SK-N-SH (cell line): ENCODE measurements at regions not wholly inside any gene's neighbourhood (a gene's known extent, or its start where the extent isn't known, plus 50 kb on each side); places are given as distances from the start of the nearest gene placed in this dataset.

Source experiments
- CTCF ChIA-PET: fragments of 300-600, 350-600 bp; formaldehyde crosslinking; extraction: SDS; loops from one replicate; lab custom pipeline; 2021; lab: Yijun Ruan, JAX
- POLR2A ChIA-PET: fragments of 350-600 bp; sonication (Branson Sonifier 250); formaldehyde crosslinking; extraction: SDS; loops from one replicate; lab custom pipeline; 2020; ENCODE audit warnings: antibody characterized with exemption, inconsistent platforms; lab: Yijun Ruan, JAX
- DNase-seq: peaks from one replicate; pipeline ENCODE4 v3.0.0; 2012
- H2AFZ ChIP-seq: fragments of 200-600 bp; sonication (generic); 2 replicates; pipeline ENCODE4 v1.8.1; 2016; ENCODE audit warnings: antibody characterized with exemption, mild to moderate bottlenecking, low read depth
- H3F3A ChIP-seq: fragments of 200-600 bp; sonication (generic); replicated peaks from 2 replicates; pipeline ENCODE3; 2016; ENCODE audit warnings: antibody characterized with exemption, mild to moderate bottlenecking; ENCODE audit not compliant: insufficient read depth
- H3K27ac ChIP-seq, 2 experiments: fragments of 200-500 bp in 1 of 2; fragments of 200-600 bp in 1 of 2; sonication (Bioruptor generic) in 1 of 2; sonication (generic), shearing (Covaris generic) in 1 of 2; 2 replicates each; pipeline versions ENCODE4 v1.5.1 to v1.6.1; 2014 to 2016; ENCODE audit warnings: low read depth in 2 of 2, inconsistent platforms in 1 of 2, low read length in 1 of 2, mild to moderate bottlenecking in 1 of 2, mixed read lengths in 1 of 2
- H3K27me3 ChIP-seq: fragments of 200-600 bp; sonication (generic), shearing (Covaris generic); 2 replicates; pipeline ENCODE4 v1.6.1; 2016; ENCODE audit warnings: mixed run types; ENCODE audit not compliant: insufficient read depth
- H3K36me3 ChIP-seq, 2 experiments: fragments of 200-500 bp in 1 of 2; fragments of 200-600 bp in 1 of 2; sonication (Bioruptor generic) in 1 of 2; sonication (generic) in 1 of 2; replicated peaks in 1 of 2; 2 replicates each; pipeline versions ENCODE3 to v1.5.1; 2014 to 2016; ENCODE audit warnings: low read length in 1 of 2, mild to moderate bottlenecking in 1 of 2; ENCODE audit not compliant: insufficient read depth in 2 of 2, control insufficient read depth in 1 of 2
- H3K4me1 ChIP-seq, 2 experiments: fragments of 200-500 bp in 1 of 2; fragments of 200-600 bp in 1 of 2; sonication (Bioruptor generic) in 1 of 2; sonication (generic), shearing (Covaris generic) in 1 of 2; 2 replicates each; pipeline versions ENCODE4 v1.5.1 to v1.6.1; 2014 to 2016; ENCODE audit warnings: low read depth in 1 of 2, low read length in 1 of 2, mixed run types in 1 of 2; ENCODE audit not compliant: insufficient read depth in 2 of 2, control insufficient read depth in 1 of 2
- H3K4me2 ChIP-seq: fragments of 200-600 bp; sonication (generic), shearing (Covaris generic); 2 replicates; pipeline ENCODE4 v1.6.1; 2017; ENCODE audit warnings: mixed run types
- H3K4me3 ChIP-seq, 2 experiments: fragments of 200-500 bp in 1 of 2; fragments of 200-600 bp in 1 of 2; sonication (Bioruptor generic) in 1 of 2; sonication (generic), shearing (Covaris generic) in 1 of 2; 2 replicates each; pipeline versions ENCODE4 v1.5.1 to v1.8.1; 2014 to 2016; ENCODE audit warnings: low read depth in 2 of 2, inconsistent platforms in 1 of 2, low read length in 1 of 2, mild to moderate bottlenecking in 1 of 2, mixed read lengths in 1 of 2, moderate library complexity in 1 of 2
- H3K79me2 ChIP-seq: fragments of 200-600 bp; sonication (generic); 2 replicates; pipeline ENCODE4 v1.8.1; 2017; ENCODE audit warnings: mild to moderate bottlenecking; ENCODE audit not compliant: insufficient read depth
- H3K9ac ChIP-seq: fragments of 200-600 bp; sonication (generic); 2 replicates; pipeline ENCODE4 v1.6.1; 2017; ENCODE audit warnings: mixed run types
- H3K9me2 ChIP-seq: fragments of 200-600 bp; sonication (generic); 2 replicates; pipeline ENCODE4 v1.6.1; 2017; ENCODE audit warnings: mixed run types
- H3K9me3 ChIP-seq: fragments of 200-600 bp; sonication (generic); 2 replicates; pipeline ENCODE4 v1.6.1; 2017; ENCODE audit warnings: mixed run types, mild to moderate bottlenecking, moderate library complexity
- H4K20me1 ChIP-seq: fragments of 200-600 bp; sonication (generic); 2 replicates; pipeline ENCODE4 v1.6.1; 2017; ENCODE audit warnings: mild to moderate bottlenecking, mixed run types; ENCODE audit not compliant: insufficient read depth
- CHD2 ChIP-seq: fragments of 150-350 bp; IDR thresholded peaks from 2 replicates; pipeline ENCODE4 v1.6.1; 2018; ENCODE audit warnings: low read length; ENCODE audit not compliant: partially characterized antibody
- EP300 ChIP-seq, 2 experiments: IDR thresholded peaks; 2 replicates each; pipeline versions ENCODE4 v1.4.0 to v1.6.1; 2012; ENCODE audit warnings: borderline replicate concordance in 1 of 2, low read depth in 1 of 2, low read length in 1 of 2
- FOXM1 ChIP-seq: IDR thresholded peaks from 2 replicates; pipeline ENCODE4 v1.4.0; 2012; ENCODE audit warnings: low read depth, mild to moderate bottlenecking
- IRF3 ChIP-seq: fragments of 150-350 bp; IDR thresholded peaks from 2 replicates; pipeline ENCODE4 v1.6.1; 2016; ENCODE audit warnings: mild to moderate bottlenecking, low read depth, low read length
- MEF2A ChIP-seq: IDR thresholded peaks from 2 replicates; pipeline ENCODE4 v1.4.0; 2012; ENCODE audit warnings: low read depth, borderline replicate concordance
- NFIC ChIP-seq: IDR thresholded peaks from 2 replicates; pipeline ENCODE4 v1.4.0; 2012; ENCODE audit warnings: borderline replicate concordance
- NRF1 ChIP-seq: IDR thresholded peaks from 2 replicates; pipeline ENCODE4 v1.6.1; 2012; ENCODE audit warnings: low read depth, mild to moderate bottlenecking, low read length
- RAD21 ChIP-seq: IDR thresholded peaks from 2 replicates; pipeline ENCODE4 v1.6.1; 2012; ENCODE audit warnings: mild to moderate bottlenecking, low read length
- REST ChIP-seq: IDR thresholded peaks from 2 replicates; pipeline ENCODE4 v1.6.1; 2012; ENCODE audit warnings: mild to moderate bottlenecking, low read depth, low read length, moderate library complexity
- RXRA ChIP-seq: IDR thresholded peaks from 2 replicates; pipeline ENCODE4 v1.4.0; 2012; ENCODE audit warnings: low read depth, mild to moderate bottlenecking, borderline replicate concordance
- SIN3A ChIP-seq: IDR thresholded peaks from 2 replicates; pipeline ENCODE4 v1.6.1; 2012; ENCODE audit warnings: low read depth, mild to moderate bottlenecking, low read length, moderate library complexity, borderline replicate concordance
- SMC3 ChIP-seq: IDR thresholded peaks from 2 replicates; pipeline ENCODE4 v1.6.1; 2012; ENCODE audit warnings: low read depth, low read length, improper control_type of control experiment
- TAF1 ChIP-seq: IDR thresholded peaks from 2 replicates; pipeline ENCODE4 v1.6.1; 2012; ENCODE audit warnings: low read depth, mild to moderate bottlenecking, low read length, moderate library complexity, borderline replicate concordance
- USF1 ChIP-seq: IDR thresholded peaks from 2 replicates; pipeline ENCODE4 v1.4.0; 2012; ENCODE audit warnings: low read depth, borderline replicate concordance
- WGBS: methylation state at CpG from one replicate; pipeline ENCODE4 v1.1.6; 2017; ENCODE audit warnings: low lambda C conversion rate; 5-methylcytosine and 5-hydroxymethylcytosine counted together
- TF ChIP-seq, protein P1 (sequence below): fragments of 150-350 bp; IDR thresholded peaks from 2 replicates; pipeline ENCODE4 v1.6.1; 2017; ENCODE audit warnings: antibody characterized with exemption, low read length, low read depth, borderline replicate concordance
- TF ChIP-seq, protein P2 (sequence below): IDR thresholded peaks from 2 replicates; pipeline ENCODE4; 2012
- TF ChIP-seq, protein P3 (sequence below): IDR thresholded peaks from 2 replicates; pipeline ENCODE4 v1.4.0; 2012; ENCODE audit warnings: low read depth

DNA sequence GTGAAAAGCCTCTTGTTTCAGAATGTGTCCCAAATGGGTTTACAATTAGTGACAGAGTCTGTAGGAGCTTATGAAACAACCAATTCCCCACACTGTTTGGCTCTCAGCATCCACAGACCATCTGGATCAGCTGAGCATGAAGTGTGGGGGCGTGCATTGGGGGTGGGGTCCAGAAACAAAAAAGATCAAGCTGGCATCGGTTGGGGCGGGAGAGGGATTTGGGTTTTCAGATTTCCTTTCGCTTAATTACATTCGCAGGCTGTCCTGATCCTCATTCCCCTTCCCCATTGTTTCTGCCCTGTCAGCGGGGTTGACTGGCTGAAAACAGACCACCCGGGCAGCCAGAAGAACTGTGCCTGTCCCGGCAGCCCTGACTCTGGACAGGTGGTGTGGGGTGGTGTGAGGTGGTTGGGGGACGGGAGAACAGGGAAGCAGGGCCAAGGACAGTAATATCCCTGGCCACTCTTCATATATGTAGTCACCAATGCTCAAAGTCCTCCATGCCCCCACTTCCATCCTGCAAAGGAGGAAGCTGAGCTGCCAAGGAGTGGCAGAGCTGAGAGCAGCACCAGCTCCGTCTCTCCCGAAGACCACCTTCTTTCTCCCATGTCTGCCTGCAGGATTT is 92.0 kb downstream of the IER5 start:
- ChIA-PET CTCF (interaction anchor here (0.9 to 4.3 kb wide), 4 partner anchors 9 to 245 kb away, joined by 3 to 26 read pairs (median 4); no protein-coding TSS in a partner anchor), POLR2A (no interaction called here)
- Histone ChIP-seq H3K9me2 (no peaks in the 10 kb centered on the region), H3K27me3 (peaks cover 5% of the 10 kb centered on the region; the same call in 1 of the 2 replicates), H3K4me2 (no peak overlapping the region), H4K20me1 (no peaks in the 10 kb centered on the region), H3F3A (no peaks in the 10 kb centered on the region), H3K27ac (no peak overlapping the region), H3K9ac (no peak overlapping the region), H2AFZ (no peak overlapping the region), H3K4me1 (peaks cover 0 to 10% of the 10 kb centered on the region in 2 experiments; a peak in 2 of 4 replicates), H3K36me3 (no peaks in the 10 kb centered on the region), H3K9me3 (no peaks in the 10 kb centered on the region), H3K79me2 (no peaks in the 10 kb centered on the region), H3K4me3 (no peak overlapping the region)
- no peak for DNase-seq
- TF ChIP-seq REST: no peak
- no peak for TF ChIP-seq TAF1
- 88% methylated on average over 11 of the region's 11 CpGs for WGBS

DNA sequence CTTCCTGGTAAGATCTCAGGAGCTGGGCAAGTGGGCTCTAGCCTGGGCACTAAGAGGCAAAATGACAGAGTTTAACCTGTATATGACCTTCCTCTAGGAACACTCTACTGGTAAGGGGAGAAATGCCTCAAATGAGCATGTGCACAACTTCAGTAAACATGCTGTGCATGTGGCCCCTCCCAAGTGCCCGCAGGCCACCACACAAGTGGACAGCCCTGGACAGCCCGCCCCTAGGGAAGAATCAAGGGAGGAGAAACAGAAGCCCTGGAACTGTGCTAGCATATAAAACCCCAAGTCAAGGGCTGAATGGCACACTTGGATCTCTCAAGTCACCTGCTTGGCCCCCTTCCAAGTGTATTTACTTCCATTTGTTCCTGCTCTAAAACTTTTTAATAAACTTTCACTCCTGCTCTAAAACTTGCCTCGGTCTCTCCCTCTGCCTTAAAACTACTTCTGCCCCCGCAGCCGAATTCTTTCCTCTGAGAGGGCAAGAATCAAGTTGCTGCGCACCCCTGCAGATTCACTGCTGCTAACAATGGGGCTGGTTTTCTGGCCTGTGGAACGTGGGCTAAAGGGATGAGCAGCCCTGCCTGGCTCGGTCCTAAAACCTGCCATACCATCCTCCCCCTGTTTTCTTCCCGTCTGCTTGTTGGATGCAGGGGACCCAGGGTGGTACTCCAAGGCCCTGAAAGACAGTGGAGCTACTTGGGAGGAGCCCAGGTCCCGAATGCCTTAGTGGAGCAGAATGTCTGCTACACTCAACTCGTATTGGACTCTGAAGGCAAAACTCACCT is 93.5 kb downstream of the IER5 start:
- CTCF ChIA-PET: interaction anchor here (1.4 to 4.3 kb wide), 2 partner anchors 8 to 10 kb away, joined by 5 to 26 read pairs; no protein-coding TSS in a partner anchor
- no peak overlapping the region for H3K27ac ChIP-seq
- no peaks in the 10 kb centered on the region for H3K36me3 ChIP-seq
- H2AFZ ChIP-seq: no peak overlapping the region
- H3K9me2 ChIP-seq: no peaks in the 10 kb centered on the region
- no peak for DNase-seq
- no peak overlapping the region for H3K9ac ChIP-seq
- POLR2A ChIA-PET: no interaction called here
- no peaks in the 10 kb centered on the region for H3K79me2 ChIP-seq
- H3K4me3 ChIP-seq: no peak overlapping the region
- peaks cover 0 to 10% of the 10 kb centered on the region in 2 experiments; a peak in 2 of 4 replicates for H3K4me1 ChIP-seq
- H3F3A ChIP-seq: no peaks in the 10 kb centered on the region
- peaks cover 5% of the 10 kb centered on the region; the same call in 1 of the 2 replicates for H3K27me3 ChIP-seq
- H3K9me3 ChIP-seq: no peaks in the 10 kb centered on the region
- 49% methylated on average over 11 of the region's 11 CpGs for WGBS
- no peak overlapping the region for H3K4me2 ChIP-seq
- H4K20me1 ChIP-seq: no peaks in the 10 kb centered on the region
- no peak for TF ChIP-seq CHD2
- TF ChIP-seq USF1: no peak
- no peak for TF ChIP-seq IRF3
- TF ChIP-seq RAD21: no peak
- TF ChIP-seq SIN3A: no peak
- TF ChIP-seq RXRA: no peak
- no peak for TF ChIP-seq NFIC
- TF ChIP-seq SMC3: no peak
- TF ChIP-seq FOXM1: no peak
- TF ChIP-seq, protein P1, sequence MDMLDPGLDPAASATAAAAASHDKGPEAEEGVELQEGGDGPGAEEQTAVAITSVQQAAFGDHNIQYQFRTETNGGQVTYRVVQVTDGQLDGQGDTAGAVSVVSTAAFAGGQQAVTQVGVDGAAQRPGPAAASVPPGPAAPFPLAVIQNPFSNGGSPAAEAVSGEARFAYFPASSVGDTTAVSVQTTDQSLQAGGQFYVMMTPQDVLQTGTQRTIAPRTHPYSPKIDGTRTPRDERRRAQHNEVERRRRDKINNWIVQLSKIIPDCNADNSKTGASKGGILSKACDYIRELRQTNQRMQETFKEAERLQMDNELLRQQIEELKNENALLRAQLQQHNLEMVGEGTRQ: no peak
- no peak for TF ChIP-seq MEF2A
- TF ChIP-seq, protein P2, sequence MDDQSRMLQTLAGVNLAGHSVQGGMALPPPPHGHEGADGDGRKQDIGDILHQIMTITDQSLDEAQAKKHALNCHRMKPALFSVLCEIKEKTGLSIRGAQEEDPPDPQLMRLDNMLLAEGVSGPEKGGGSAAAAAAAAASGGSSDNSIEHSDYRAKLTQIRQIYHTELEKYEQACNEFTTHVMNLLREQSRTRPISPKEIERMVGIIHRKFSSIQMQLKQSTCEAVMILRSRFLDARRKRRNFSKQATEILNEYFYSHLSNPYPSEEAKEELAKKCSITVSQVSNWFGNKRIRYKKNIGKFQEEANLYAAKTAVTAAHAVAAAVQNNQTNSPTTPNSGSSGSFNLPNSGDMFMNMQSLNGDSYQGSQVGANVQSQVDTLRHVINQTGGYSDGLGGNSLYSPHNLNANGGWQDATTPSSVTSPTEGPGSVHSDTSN: no peak
- TF ChIP-seq, protein P3, sequence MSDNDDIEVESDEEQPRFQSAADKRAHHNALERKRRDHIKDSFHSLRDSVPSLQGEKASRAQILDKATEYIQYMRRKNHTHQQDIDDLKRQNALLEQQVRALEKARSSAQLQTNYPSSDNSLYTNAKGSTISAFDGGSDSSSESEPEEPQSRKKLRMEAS: no peak
- no peak for TF ChIP-seq EP300 (IDR thresholded peaks at IDR 0.05; ENCODE audit: borderline replicate concordance in 1 of 2, low read depth in 1 of 2, low read length in 1 of 2)
- no peak for TF ChIP-seq NRF1
